ENCODE measurements at regions not wholly inside any gene's neighbourhood (a gene's known extent, or its start where the extent isn't known, plus 50 kb on each side); places are given as distances from the start of the nearest gene placed in this dataset.

GRCh38 chr3:154977666-154978065 lies 102.5 kb upstream of the MME start:
- no peak overlapping the region for H3K27ac ChIP-seq
- no peak overlapping the region for H3K4me3 ChIP-seq

DNA sequence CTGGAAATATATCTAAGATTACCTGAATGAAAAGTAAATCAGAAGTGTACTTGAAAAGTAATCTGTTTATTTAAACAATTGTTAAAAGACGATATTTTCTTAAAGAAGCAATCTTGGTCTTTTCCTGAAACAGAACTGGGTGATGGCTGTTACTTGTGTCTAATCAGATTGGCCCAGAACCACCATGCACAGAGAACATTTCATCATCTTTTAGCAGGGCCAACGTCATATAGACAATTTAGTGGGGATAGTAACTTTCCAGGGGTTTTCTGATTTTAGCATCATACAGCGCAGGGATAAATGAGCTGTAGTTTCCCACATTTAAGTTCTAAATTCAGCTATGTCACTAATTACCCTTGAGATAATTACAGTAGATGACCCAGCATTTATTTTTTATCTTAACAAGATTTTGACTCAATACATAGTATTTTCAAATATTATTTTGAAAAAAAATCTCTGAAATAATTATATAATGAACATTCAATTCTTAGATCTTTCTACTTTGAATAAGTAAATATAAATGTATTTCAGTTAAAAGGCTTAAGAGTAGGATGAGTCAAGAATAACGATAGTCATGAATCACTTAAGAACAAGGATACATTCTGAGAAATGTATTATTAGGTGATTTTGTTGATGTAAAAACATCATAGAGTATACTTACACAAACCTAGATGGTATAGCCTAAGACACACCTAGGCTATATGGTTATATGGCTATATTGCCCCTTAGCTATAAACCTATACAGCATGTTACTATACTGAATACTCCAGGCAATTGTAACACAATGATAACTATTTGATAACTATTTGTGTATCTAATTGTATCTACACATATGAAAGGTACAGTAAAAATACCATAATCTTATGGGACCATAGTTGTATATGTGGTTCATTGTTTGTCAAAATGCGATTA lies 103.8 kb upstream of the MME start:
- no peak overlapping the region for H3K27ac ChIP-seq

GRCh38 chr3:154973851-154974250 lies 106.3 kb upstream of the MME start:
- Histone ChIP-seq H3K27ac (no peak overlapping the region), H3K4me3 (no peak overlapping the region)

More for the DNA sequence above, 103.8 kb upstream of the MME start:
- H3K4me3 ChIP-seq, result no peak overlapping the region

- H3K27ac ChIP-seq, result no peak overlapping the region
Observed at GRCh38 chr3:154972951-154973350, 107.2 kb upstream of the MME start.

GRCh38 chr3:154971771-154972326 lies 108.3 kb upstream of the MME start:
- Histone ChIP-seq H3K27ac (peak overlapping the region in 9 of 21 experiments; percentile 0 to 49 (median 24)), H3K4me3 (no peak overlapping the region)

More at GRCh38 chr3:154972951-154973350, 107.2 kb upstream of the MME start:
- no peak overlapping the region for H3K4me3 ChIP-seq

GRCh38 chr3:154971341-154971740 lies 108.8 kb upstream of the MME start:
- Histone ChIP-seq H3K4me3 (no peak overlapping the region), H3K27ac (peak overlapping the region in 10 of 21 experiments; percentile 0 to 49 (median 34))

- Histone ChIP-seq H3K4me3 (no peak overlapping the region), H3K27ac (peak overlapping the region in 7 of 21 experiments; percentile 13 to 49 (median 38))
Observed at GRCh38 chr3:154970797-154971196, 109.3 kb upstream of the MME start.

DNA sequence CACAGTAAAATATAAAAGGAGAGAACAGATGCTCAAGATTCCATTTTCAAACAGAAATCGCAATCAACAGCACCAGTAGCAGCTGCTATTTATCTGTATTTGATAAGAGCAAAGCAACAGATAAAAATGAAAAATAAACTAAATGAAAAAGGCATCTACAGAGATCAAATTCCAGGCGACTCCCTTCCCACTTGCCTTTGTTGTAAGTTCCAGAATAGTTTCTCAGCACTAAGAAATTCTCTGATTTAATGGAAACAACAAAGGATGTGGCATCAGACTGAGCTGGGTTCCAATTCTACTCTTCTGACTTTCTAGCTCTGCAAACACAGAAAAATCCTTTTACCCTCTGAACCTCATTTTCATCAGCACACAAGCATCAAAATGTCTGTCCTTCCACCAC lies 110.8 kb upstream of the MME start:
- Histone ChIP-seq H3K27ac (no peak overlapping the region), H3K4me3 (no peak overlapping the region)

DNA sequence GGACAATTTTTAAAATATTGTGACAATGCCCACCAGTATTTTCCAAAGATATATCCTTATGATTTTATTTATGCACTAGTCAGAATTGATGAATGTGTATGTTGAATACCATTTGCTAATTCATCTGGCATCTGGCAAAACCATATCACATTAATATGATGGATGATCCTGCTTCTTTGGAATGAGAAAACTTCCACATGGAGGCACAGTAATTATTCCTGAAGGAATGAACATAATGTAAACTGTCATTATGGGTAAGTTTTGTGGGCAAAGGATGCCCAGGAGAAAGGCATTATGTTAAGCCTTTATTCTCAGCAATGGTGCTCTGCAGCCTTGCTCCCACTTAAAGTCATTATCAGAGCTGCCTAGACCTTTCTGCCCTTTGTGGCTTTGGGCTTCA lies 113.0 kb upstream of the MME start:
- Histone ChIP-seq H3K27ac (no peak overlapping the region), H3K4me3 (no peak overlapping the region)

DNA sequence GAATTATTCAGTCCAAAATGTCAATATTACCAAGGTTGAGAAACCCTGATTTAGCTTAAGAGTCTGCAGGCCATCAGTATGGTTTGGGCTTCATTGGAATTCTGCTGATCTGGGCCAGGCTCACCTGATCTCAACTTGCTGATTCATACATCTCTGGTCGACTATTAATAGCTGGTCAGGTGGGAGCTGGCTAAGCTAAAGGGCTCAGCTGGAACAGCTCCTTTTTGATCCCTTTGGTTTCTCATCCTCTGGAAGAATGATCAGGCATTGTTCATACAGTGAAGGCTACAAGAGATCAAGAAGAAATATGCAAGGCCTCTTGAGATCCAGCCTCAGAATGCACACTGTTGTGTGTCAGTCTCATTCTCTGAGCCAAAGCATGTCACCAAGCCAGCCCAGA lies 123.3 kb upstream of the MME start:
- Histone ChIP-seq H3K27ac (no peak overlapping the region), H3K4me3 (no peak overlapping the region)

DNA sequence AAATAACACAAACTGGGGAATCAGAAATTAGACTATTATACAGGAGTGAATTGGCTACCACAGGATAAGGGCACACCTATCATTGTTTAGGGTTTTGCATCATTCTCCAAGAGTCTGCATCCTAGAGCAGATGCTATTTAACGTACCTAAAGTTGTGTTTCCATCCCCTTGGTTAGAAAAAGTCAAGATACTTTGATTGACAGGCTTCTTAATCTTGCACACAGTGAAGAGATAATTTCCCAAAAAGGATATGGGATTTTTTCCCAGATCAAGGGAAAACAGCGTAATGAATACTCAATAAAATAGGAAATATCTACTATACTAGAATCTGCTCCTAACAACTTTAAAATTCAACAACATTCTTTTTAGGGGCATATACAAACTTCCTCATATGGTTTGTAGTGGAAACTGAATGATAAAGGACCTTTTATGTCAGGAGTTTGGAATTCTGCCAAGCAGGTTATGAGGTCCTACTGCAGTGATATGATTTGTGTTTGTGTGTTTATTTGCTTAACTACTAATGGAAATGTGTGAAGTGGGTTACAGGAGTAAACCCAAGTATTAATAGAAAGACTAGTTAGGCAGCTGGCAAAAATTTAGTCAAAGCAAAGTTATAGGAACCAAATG lies 124.1 kb upstream of the MME start:
- Histone ChIP-seq H3K4me3 (no peak overlapping the region), H3K27ac (no peak overlapping the region)

DNA sequence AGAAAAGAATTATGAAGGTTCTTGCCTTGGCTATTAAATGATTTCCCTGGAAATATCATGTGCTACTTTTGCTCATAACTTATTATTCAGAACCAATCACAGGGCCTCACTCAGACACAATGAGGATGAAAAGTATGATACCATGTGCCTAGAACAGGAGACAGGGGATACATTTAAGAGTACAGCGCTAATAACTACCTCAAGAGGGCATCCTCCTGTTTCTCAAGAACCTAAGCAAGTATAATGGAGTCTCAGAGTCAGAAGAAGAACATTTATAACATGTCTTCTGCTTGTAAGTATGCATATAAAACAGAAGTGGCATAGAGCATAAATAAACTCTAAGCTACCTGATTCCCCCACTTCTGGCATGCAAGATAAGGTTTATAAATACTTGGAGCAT lies 125.4 kb upstream of the MME start:
- no peak overlapping the region for H3K27ac ChIP-seq
- H3K4me3 ChIP-seq, result no peak overlapping the region

- Histone ChIP-seq H3K4me3 (no peak overlapping the region), H3K27ac (no peak overlapping the region)
Observed at GRCh38 chr3:154953538-154953937, 126.6 kb upstream of the MME start.

DNA sequence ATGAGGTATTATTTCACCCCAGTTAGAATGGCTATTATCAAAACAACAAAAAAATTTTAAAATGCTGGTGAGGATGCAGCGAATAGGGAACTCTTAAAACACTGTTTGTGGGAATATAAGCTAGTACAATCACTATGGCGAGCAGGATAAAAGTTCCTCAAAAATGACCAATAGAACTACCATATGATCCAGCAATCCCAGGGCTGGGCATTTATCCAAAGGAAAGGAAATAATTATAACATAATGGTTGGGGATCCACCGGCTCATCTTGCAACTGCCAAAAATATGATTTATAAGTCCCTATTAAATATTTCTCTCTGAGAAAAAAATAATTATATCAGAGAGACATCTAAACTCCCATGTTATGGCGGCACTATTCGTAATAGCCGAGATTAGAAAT lies 127.6 kb upstream of the MME start:
- Histone ChIP-seq H3K27ac (no peak overlapping the region), H3K4me3 (no peak overlapping the region)

GRCh38 chr3:154943981-154944380 lies 136.1 kb upstream of the MME start:
- H3K4me3 ChIP-seq, result no peak overlapping the region

GRCh38 chr3:154942827-154943226 lies 137.3 kb upstream of the MME start:
- Histone ChIP-seq H3K27ac (no peak overlapping the region), H3K4me3 (no peak overlapping the region)

More at GRCh38 chr3:154943981-154944380, 136.1 kb upstream of the MME start:
- H3K27ac ChIP-seq, result no peak overlapping the region

GRCh38 chr3:154936196-154936595 lies 143.9 kb upstream of the MME start:
- Histone ChIP-seq H3K4me3 (no peak overlapping the region), H3K27ac (no peak overlapping the region)

GRCh38 chr3:154933581-154933980 lies 146.5 kb upstream of the MME start:
- H3K27ac ChIP-seq, result no peak overlapping the region
- H3K4me3 ChIP-seq, result no peak overlapping the region

DNA sequence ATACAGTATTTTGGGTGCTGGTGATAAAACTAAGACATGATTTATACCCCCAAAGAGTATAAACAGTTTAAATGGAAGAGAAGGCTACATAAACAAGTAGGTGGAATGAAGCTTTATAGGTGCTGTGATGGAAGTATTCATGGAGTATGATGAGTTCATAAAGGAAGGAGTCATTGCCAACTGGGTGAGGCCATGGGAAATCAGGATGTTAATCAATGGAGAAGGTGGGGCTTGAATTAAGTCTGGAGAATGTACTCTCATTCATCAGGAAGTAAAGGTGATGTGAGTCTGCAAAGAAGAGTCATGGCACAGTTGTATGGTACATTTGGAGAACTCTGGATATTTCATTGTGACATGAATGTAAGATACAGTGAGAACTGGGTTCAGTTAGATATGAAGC lies 147.5 kb upstream of the MME start:
- Histone ChIP-seq H3K27ac (no peak overlapping the region), H3K4me3 (no peak overlapping the region)

DNA sequence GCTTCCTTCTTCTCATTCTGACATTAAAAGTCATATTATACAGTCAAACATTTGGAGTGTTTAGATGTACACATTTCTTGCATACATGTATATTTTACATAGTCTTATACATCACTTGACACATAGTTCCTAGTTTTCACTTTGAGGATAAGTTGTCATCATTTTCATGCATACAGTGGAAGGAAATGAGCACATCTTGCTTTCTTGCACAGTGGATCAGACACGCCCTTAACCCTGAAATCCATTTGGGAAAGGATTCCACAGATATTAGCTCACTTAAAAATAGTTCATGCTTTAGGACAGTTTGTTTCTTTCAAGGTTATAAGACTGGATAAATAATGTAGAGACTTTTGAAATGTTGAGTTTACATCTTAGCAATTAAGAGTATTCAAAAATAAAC lies 148.6 kb upstream of the MME start:
- Histone ChIP-seq H3K4me3 (no peak overlapping the region), H3K27ac (no peak overlapping the region)

DNA sequence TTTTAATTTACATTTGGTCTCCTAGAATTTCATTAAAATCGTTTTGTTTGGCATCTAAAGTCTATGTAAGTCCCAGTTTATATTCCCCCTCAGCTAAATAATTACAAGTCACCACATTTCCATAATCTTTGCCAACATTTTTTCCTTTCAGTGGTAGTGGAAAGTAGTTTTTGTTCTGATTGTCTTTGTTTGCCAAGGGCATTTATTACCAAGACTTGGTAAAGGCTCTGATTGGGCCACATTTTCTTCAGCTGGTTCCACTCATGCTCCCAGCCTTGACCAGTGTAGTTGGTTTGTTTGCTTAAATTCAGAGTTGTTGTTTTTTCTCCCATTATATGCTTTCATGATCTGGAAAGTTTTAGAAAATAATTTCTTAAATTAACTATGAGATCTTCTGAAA lies 153.4 kb upstream of the MME start:
- Histone ChIP-seq H3K4me3 (no peak overlapping the region), H3K27ac (no peak overlapping the region)
